ENCODE measurements at regions not wholly inside any gene's neighbourhood (a gene's known extent, or its start where the extent isn't known, plus 50 kb on each side); places are given as distances from the start of the nearest gene placed in this dataset.
"Not testable (repeated sequence)": the region's sequence is repeated elsewhere in the genome, so short reads cannot be mapped to it uniquely, and the experiment has no call there.

- DNase-seq, result not testable (repeated sequence)
Measured at GRCh38 chr17:77562361-77562760, 396.1 kb upstream of the TNRC6C start.

GRCh38 chr17:77563439-77564102 is 394.9 kb upstream of the TNRC6C start:
- no peak for DNase-seq

- no peak for DNase-seq
Measured at GRCh38 chr17:77564278-77564920, 394.1 kb upstream of the TNRC6C start.

- DNase-seq, result no peak
Measured at GRCh38 chr17:77565166-77565565, 393.3 kb upstream of the TNRC6C start.

GRCh38 chr17:77566151-77566550 is 392.4 kb upstream of the TNRC6C start:
- DNase-seq, result no peak

- DNase-seq, result no peak
Measured at GRCh38 chr17:77566566-77567138, 391.9 kb upstream of the TNRC6C start.

GRCh38 chr17:77568540-77568939 is 390.0 kb upstream of the TNRC6C start:
- DNase-seq, result no peak

GRCh38 chr17:77569846-77570564 is 388.5 kb upstream of the TNRC6C start:
- DNase-seq, result no peak

- DNase-seq, result no peak
Measured at GRCh38 chr17:77570565-77570898, 388.0 kb upstream of the TNRC6C start.

- no peak for DNase-seq
Measured at GRCh38 chr17:77571155-77571981, 387.1 kb upstream of the TNRC6C start.

GRCh38 chr17:77572065-77572601 is 386.4 kb upstream of the TNRC6C start:
- no peak for DNase-seq

- no peak for DNase-seq
Measured at GRCh38 chr17:77572851-77573250, 385.7 kb upstream of the TNRC6C start.

- DNase-seq, result no peak
Measured at GRCh38 chr17:77577491-77577890, 381.0 kb upstream of the TNRC6C start.

- DNase-seq, result no peak
Measured at GRCh38 chr17:77579131-77579530, 379.4 kb upstream of the TNRC6C start.

- no peak for DNase-seq
Measured at GRCh38 chr17:77579682-77580081, 378.8 kb upstream of the TNRC6C start.

GRCh38 chr17:77580531-77581270 is 377.8 kb upstream of the TNRC6C start:
- DNase-seq, result no peak

- peak; percentile 30 for DNase-seq
Measured at GRCh38 chr17:77581480-77581879, 377.0 kb upstream of the TNRC6C start.

- no peak for DNase-seq
Measured at GRCh38 chr17:77585142-77585860, 373.2 kb upstream of the TNRC6C start.

- DNase-seq, result no peak
Measured at GRCh38 chr17:77590951-77591735, 367.4 kb upstream of the TNRC6C start.

- no peak for DNase-seq
Measured at GRCh38 chr17:77592106-77592865, 366.2 kb upstream of the TNRC6C start.
